Hepatocyte (in vitro differentiated cells): ENCODE measurements at regions not wholly inside any gene's neighbourhood (a gene's known extent, or its start where the extent isn't known, plus 50 kb on each side); places are given as distances from the start of the nearest gene placed in this dataset.

Experiments
- CTCF ChIP-seq: fragments of 200-600 bp; sonication (generic); IDR thresholded peaks from 2 replicates; pipeline ENCODE4 v1.5.1; 2016; ENCODE audit warnings: antibody characterized with exemption, mild to moderate bottlenecking; ENCODE audit not compliant: poor library complexity
- EZH2phosphoT487 ChIP-seq: fragments of 200-600 bp; sonication (generic); IDR thresholded peaks from one replicate; pipeline ENCODE4 v1.6.1; 2018; ENCODE audit warnings: antibody characterized with exemption, mild to moderate bottlenecking, low read depth, moderate library complexity; ENCODE audit not compliant: unreplicated experiment, severe bottlenecking

GRCh38 chr12:69007855-69008351 lies 74.9 kb upstream of the CPM start:
- TF ChIP-seq EZH2phosphoT487 (no peak), CTCF (no peak)
